ENCODE measurements at regions not wholly inside any gene's neighbourhood (a gene's known extent, or its start where the extent isn't known, plus 50 kb on each side); places are given as distances from the start of the nearest gene placed in this dataset.

GRCh38 chr13:44074611-44075010, 194.9 kb downstream of the LACC1 start:
- ChIA-PET CTCF (no interaction called here), POLR2A (no interaction called here)
- DNase-seq (ENCODE audit: low read depth, low spot score) = no peak
- no peak for TF ChIP-seq CTCF (IDR thresholded peaks at IDR 0.05; ENCODE audit: insufficient read depth, low read length, missing control alignments)
- H3K4me3 ChIP-seq (ENCODE audit: low read depth, low read length) = no peak overlapping the region

GRCh38 chr13:44075113-44075512, 195.4 kb downstream of the LACC1 start:
- ChIA-PET CTCF (interaction anchor here (1.1 kb wide), 1 partner anchor 23 kb away, joined by 4 read pairs; no protein-coding TSS in a partner anchor), POLR2A (no interaction called here)
- no peak overlapping the region for H3K4me3 ChIP-seq (ENCODE audit: low read depth, low read length)
- DNase-seq (ENCODE audit: low read depth, low spot score) = no peak
- no peak for TF ChIP-seq CTCF (IDR thresholded peaks at IDR 0.05; ENCODE audit: insufficient read depth, low read length, missing control alignments)

GRCh38 chr13:44078806-44079376, 199.2 kb downstream of the LACC1 start:
- TF ChIP-seq CTCF (IDR thresholded peaks at IDR 0.05; ENCODE audit: insufficient read depth, low read length, missing control alignments) = no peak
- no peak overlapping the region for H3K4me3 ChIP-seq (ENCODE audit: low read depth, low read length)
- ChIA-PET CTCF (no interaction called here), POLR2A (no interaction called here)
- DNase-seq (ENCODE audit: low read depth, low spot score) = no peak

- ChIA-PET POLR2A (no interaction called here), CTCF (no interaction called here)
- no peak overlapping the region for H3K4me3 ChIP-seq (ENCODE audit: low read depth, low read length)
- TF ChIP-seq CTCF (IDR thresholded peaks at IDR 0.05; ENCODE audit: insufficient read depth, low read length, missing control alignments) = no peak
- no peak for DNase-seq (ENCODE audit: low read depth, low spot score)
Observed at GRCh38 chr13:44079413-44080205, 199.9 kb downstream of the LACC1 start.

- no peak for DNase-seq (ENCODE audit: low read depth, low spot score)
- TF ChIP-seq CTCF (IDR thresholded peaks at IDR 0.05; ENCODE audit: insufficient read depth, low read length, missing control alignments) = no peak
- CTCF ChIA-PET = no interaction called here
- no peak overlapping the region for H3K4me3 ChIP-seq (ENCODE audit: low read depth, low read length)
- POLR2A ChIA-PET = no interaction called here
Observed at GRCh38 chr13:44084146-44084545, 204.4 kb downstream of the LACC1 start.

- CTCF ChIA-PET = no interaction called here
- no peak for TF ChIP-seq CTCF (IDR thresholded peaks at IDR 0.05; ENCODE audit: insufficient read depth, low read length, missing control alignments)
- H3K4me3 ChIP-seq (ENCODE audit: low read depth, low read length) = no peak overlapping the region
- DNase-seq (ENCODE audit: low read depth, low spot score) = no peak
- POLR2A ChIA-PET = no interaction called here
Observed at GRCh38 chr13:44086389-44086788, 206.7 kb downstream of the LACC1 start.

All from AG04449 (cell line).